ENCODE measurements at regions not wholly inside any gene's neighbourhood (a gene's known extent, or its start where the extent isn't known, plus 50 kb on each side); places are given as distances from the start of the nearest gene placed in this dataset.

GRCh38 chr5:68647743-68648142 lies 432.2 kb downstream of the PIK3R1 start:
- WGBS (ENCODE audit: low lambda C conversion rate) = 9% methylated on average over 3 of the region's 3 CpGs
- POLR2A ChIA-PET = no interaction called here
- TF ChIP-seq CSRNP1 (CRISPR knock-in tag; IDR thresholded peaks at IDR 0.05) (no peak), TFE3 (CRISPR knock-in tag; IDR thresholded peaks at IDR 0.05) (no peak), ZNF710 (CRISPR knock-in tag; IDR thresholded peaks at IDR 0.05; ENCODE audit: borderline replicate concordance) (no peak), ZNF280B (CRISPR knock-in tag; IDR thresholded peaks at IDR 0.05; ENCODE audit: borderline replicate concordance) (no peak), PATZ1 (CRISPR knock-in tag; IDR thresholded peaks at IDR 0.05) (no peak), ZBTB7B (CRISPR knock-in tag; IDR thresholded peaks at IDR 0.05) (no peak), SIN3B (IDR thresholded peaks at IDR 0.05; ENCODE audit: low read length) (no peak), ZMAT5 (CRISPR knock-in tag; IDR thresholded peaks at IDR 0.05; ENCODE audit: borderline replicate concordance, low read depth) (no peak), EZH2 (conservative IDR thresholded peaks at IDR 0.05; ENCODE audit: low read depth, low read length) (no peak), TAF15 (IDR thresholded peaks at IDR 0.05; ENCODE audit: low read depth, low read length, poor library complexity, severe bottlenecking) (no peak)
- H3K4me1 ChIP-seq (ENCODE audit: insufficient read depth, low read length) = no peaks in the 10 kb centered on the region
- no peaks in the 10 kb centered on the region for H4K20me1 ChIP-seq (ENCODE audit: insufficient read depth, low read length)
- H3K4me2 ChIP-seq (ENCODE audit: low read depth, low read length) = no peak overlapping the region
- no peak for FAIRE-seq
- H2AFZ ChIP-seq (ENCODE audit: low read length) = no peak overlapping the region
- no TSS peak for BruUV-seq (replicated peaks)
- no peak for DNase-seq (ENCODE audit: low spot score)
- H3K9me3 ChIP-seq (ENCODE audit: low read length) = no peaks in the 10 kb centered on the region
- H3K9ac ChIP-seq (ENCODE audit: insufficient read depth, low read depth, low read length) = no peak overlapping the region
- no peak overlapping the region for H3K4me3 ChIP-seq (replicated peaks in 1 of 3; ENCODE audit: insufficient read depth in 1 of 3, low read depth in 2 of 3, low read length in 3 of 3)
- H3K36me3 ChIP-seq (replicated peaks in 1 of 2; ENCODE audit: control insufficient read depth in 1 of 2, insufficient read depth in 2 of 2, low read length in 2 of 2) = no peaks in the 10 kb centered on the region
- no peaks in the 10 kb centered on the region; a peak in 1 of 5 replicates for H3K27me3 ChIP-seq (ENCODE audit: control insufficient read depth in 1 of 2, insufficient read depth in 2 of 2, low read length in 2 of 2)
- ATAC-seq = no peak
- no peak overlapping the region for H3K27ac ChIP-seq (ENCODE audit: extremely low read length, insufficient read depth, low read length)
- H3K79me2 ChIP-seq (ENCODE audit: insufficient read depth, low read length) = no peaks in the 10 kb centered on the region
- in situ Hi-C loops (cut with HindIII; ENCODE audit: extremely low pct_ligation_motif_present, low pct_unique_long_range_greater_than_20kb) = no loop called here
- intact Hi-C loops (cut with micrococcal nuclease; ENCODE audit: unreplicated experiment) = no loop called here
- CTCF ChIA-PET (ENCODE audit: low intra/inter-chr PET ratio, low total read pairs) = no interaction called here

Data from HepG2 (cell line).